Ovary (tissue), 3 donors: ENCODE measurements at regions not wholly inside any gene's neighbourhood (a gene's known extent, or its start where the extent isn't known, plus 50 kb on each side); places are given as distances from the start of the nearest gene placed in this dataset.

ENCODE experiments used
- CTCF ChIP-seq, 3 donors: fragments of 450-650 bp in 2 of 3; fragments of 200-600 bp in 1 of 3; IDR thresholded peaks; one replicate each; pipeline versions ENCODE4 v1.5.1 to v1.8.0; 2016 to 2022; ENCODE audit warnings: antibody characterized with exemption in 3 of 3, mild to moderate bottlenecking in 1 of 3
- POLR2A ChIP-seq: fragments of 450-650 bp; IDR thresholded peaks from one replicate; pipeline ENCODE4 v1.6.1; 2017; ENCODE audit warnings: antibody characterized with exemption, mild to moderate bottlenecking, moderate library complexity
- donor health status: DM: no; HTN: no; CAD: no.

- TF ChIP-seq POLR2A = no peak
- no peak for TF ChIP-seq CTCF (IDR thresholded peaks at IDR 0.05)
Observed at GRCh38 chr6:111958534-111958933, 85.3 kb upstream of the FYN start.
